Right ventricle myocardium superior (tissue), 1 donor: ENCODE measurements at regions not wholly inside any gene's neighbourhood (a gene's known extent, or its start where the extent isn't known, plus 50 kb on each side); places are given as distances from the start of the nearest gene placed in this dataset.
"Not testable (repeated sequence)": the region's sequence is repeated elsewhere in the genome, so short reads cannot be mapped to it uniquely, and the experiment has no call there.

Source experiments
- ATAC-seq: fragments of 200-7000 bp; cut with Tn5 transposase; one replicate; pipeline ENCODE4 v1.9.1; 2020; ENCODE audit warnings: mild to moderate bottlenecking; ENCODE audit not compliant: poor library complexity
- DNase-seq: peaks from one replicate; pipeline ENCODE4 v3.0.0-alpha.2; 2020
- intact Hi-C: fragments of 100-400 bp; cut with DNase I; formaldehyde crosslinking; loops from one replicate; pipeline ENCODE4 v1.11.2; 2022
- donor health status: DM: no; HTN: yes; CAD: no; lungs with severe emphysema.

- intact Hi-C loops: no loop called here
- ATAC-seq: no peak
- no peak for DNase-seq
These were observed 920.5 kb downstream of the LRFN5 start for GRCh38 chr14:42527141-42527540.

GRCh38 chr14:42523666-42524065, 917.0 kb downstream of the LRFN5 start:
- DNase-seq (no peak), ATAC-seq (no peak)
- intact Hi-C loops: no loop called here

GRCh38 chr14:42517806-42518500, 911.3 kb downstream of the LRFN5 start:
- no peak for DNase-seq
- intact Hi-C loops: no loop called here
- no peak for ATAC-seq

GRCh38 chr14:42513837-42514236, 907.2 kb downstream of the LRFN5 start:
- intact Hi-C loops: no loop called here
- DNase-seq (no peak), ATAC-seq (no peak)

GRCh38 chr14:42510071-42510470, 903.4 kb downstream of the LRFN5 start:
- DNase-seq (no peak), ATAC-seq (no peak)
- intact Hi-C loops: no loop called here

GRCh38 chr14:42508209-42508946, 901.7 kb downstream of the LRFN5 start:
- intact Hi-C loops: no loop called here

GRCh38 chr14:42504433-42504832, 897.8 kb downstream of the LRFN5 start:
- intact Hi-C loops: no loop called here
- DNase-seq (no peak), ATAC-seq (no peak)

More at GRCh38 chr14:42508209-42508946, 901.7 kb downstream of the LRFN5 start:
- ATAC-seq (no peak), DNase-seq (no peak)

GRCh38 chr14:42499137-42499536, 892.5 kb downstream of the LRFN5 start:
- intact Hi-C loops: no loop called here
- ATAC-seq (no peak), DNase-seq (no peak)

- DNase-seq (no peak), ATAC-seq (no peak)
- intact Hi-C loops: no loop called here
These were observed 883.9 kb downstream of the LRFN5 start for GRCh38 chr14:42490536-42490935.

- intact Hi-C loops: no loop called here
- no peak for ATAC-seq
- no peak for DNase-seq
These were observed 882.3 kb downstream of the LRFN5 start for GRCh38 chr14:42488965-42489364.

GRCh38 chr14:42482345-42482971, 875.8 kb downstream of the LRFN5 start:
- intact Hi-C loops, DNase-seq, ATAC-seq: not testable (repeated sequence)

- DNase-seq, intact Hi-C loops, ATAC-seq: not testable (repeated sequence)
These were observed 875.0 kb downstream of the LRFN5 start for GRCh38 chr14:42481714-42482113.

GRCh38 chr14:42480255-42480654, 873.6 kb downstream of the LRFN5 start:
- DNase-seq: no peak
- no peak for ATAC-seq
- intact Hi-C loops: no loop called here

- no peak for ATAC-seq
- no peak for DNase-seq
- intact Hi-C loops: no loop called here
These were observed 868.6 kb downstream of the LRFN5 start for GRCh38 chr14:42475289-42475688.

GRCh38 chr14:42470427-42470719, 863.7 kb downstream of the LRFN5 start:
- intact Hi-C loops: no loop called here
- no peak for DNase-seq
- ATAC-seq: no peak

- ATAC-seq (no peak), DNase-seq (no peak)
- intact Hi-C loops: no loop called here
These were observed 863.2 kb downstream of the LRFN5 start for GRCh38 chr14:42469637-42470426.

- ATAC-seq (no peak), DNase-seq (no peak)
- intact Hi-C loops: no loop called here
These were observed 854.0 kb downstream of the LRFN5 start for GRCh38 chr14:42460673-42461072.

- ATAC-seq: no peak
- intact Hi-C loops: no loop called here
- no peak for DNase-seq
These were observed 852.6 kb downstream of the LRFN5 start for GRCh38 chr14:42459171-42459685.

- DNase-seq (no peak), ATAC-seq (no peak)
- intact Hi-C loops: no loop called here
These were observed 834.9 kb downstream of the LRFN5 start for GRCh38 chr14:42441615-42442014.
